ENCODE measurements at regions not wholly inside any gene's neighbourhood (a gene's known extent, or its start where the extent isn't known, plus 50 kb on each side); places are given as distances from the start of the nearest gene placed in this dataset.
"Not testable (repeated sequence)": the region's sequence is repeated elsewhere in the genome, so short reads cannot be mapped to it uniquely, and the experiment has no call there.

GRCh38 chr1:201644197-201644596 lies 105.3 kb downstream of the NAV1 start:
- Histone ChIP-seq H3K36me3 (no peaks in the 10 kb centered on the region), H3K4me1 (replicated peaks) (peaks cover 3% of the 10 kb centered on the region), H3K4me3 (no peak overlapping the region), H3K27me3 (replicated peaks; ENCODE audit: insufficient read depth) (no peaks in the 10 kb centered on the region), H3K27ac (no peak overlapping the region), H3K9me3 (no peaks in the 10 kb centered on the region)
- no peak for DNase-seq (ENCODE audit: low spot score)
- TF ChIP-seq POLR2AphosphoS5 (IDR thresholded peaks at IDR 0.05) (no peak), POLR2A (IDR thresholded peaks at IDR 0.05) (no peak), CTCF (IDR thresholded peaks at IDR 0.05) (no peak)
- intact Hi-C loops (cut with DNase I), result no loop called here
- 83% methylated on average over 2 of the region's 2 CpGs for WGBS

- DNase-seq (ENCODE audit: low spot score); H3K4me1 ChIP-seq (replicated peaks); H3K27me3 ChIP-seq (replicated peaks; ENCODE audit: insufficient read depth); H3K9me3 ChIP-seq; H3K36me3 ChIP-seq; H3K4me3 ChIP-seq; intact Hi-C loops (cut with DNase I); H3K27ac ChIP-seq: not testable (repeated sequence)
- WGBS, result 93% methylated on average over 4 of the region's 6 CpGs
Measured at GRCh38 chr1:201645000-201645399, 106.1 kb downstream of the NAV1 start.

GRCh38 chr1:201645956-201646355 lies 107.0 kb downstream of the NAV1 start:
- intact Hi-C loops (cut with DNase I), result no loop called here

GRCh38 chr1:201646411-201647022 lies 107.6 kb downstream of the NAV1 start:
- Histone ChIP-seq H3K36me3 (no peaks in the 10 kb centered on the region), H3K4me1 (replicated peaks) (peaks cover 7% of the 10 kb centered on the region), H3K27ac (no peak overlapping the region), H3K9me3 (no peaks in the 10 kb centered on the region), H3K4me3 (no peak overlapping the region), H3K27me3 (replicated peaks; ENCODE audit: insufficient read depth) (no peaks in the 10 kb centered on the region)
- intact Hi-C loops (cut with DNase I), result no loop called here
- DNase-seq (ENCODE audit: low spot score), result no peak
- TF ChIP-seq CTCF (IDR thresholded peaks at IDR 0.05), result no peak
- WGBS, result 85% methylated on average over 8 of the region's 8 CpGs

More at GRCh38 chr1:201645956-201646355, 107.0 kb downstream of the NAV1 start:
- Histone ChIP-seq H3K36me3 (no peaks in the 10 kb centered on the region), H3K9me3 (no peaks in the 10 kb centered on the region), H3K27ac (no peak overlapping the region), H3K4me1 (replicated peaks) (peaks cover 7% of the 10 kb centered on the region), H3K4me3 (no peak overlapping the region), H3K27me3 (replicated peaks; ENCODE audit: insufficient read depth) (no peaks in the 10 kb centered on the region)
- TF ChIP-seq POLR2AphosphoS5 (IDR thresholded peaks at IDR 0.05) (no peak), CTCF (IDR thresholded peaks at IDR 0.05) (no peak), POLR2A (IDR thresholded peaks at IDR 0.05) (no peak)
- WGBS, result 80% methylated on average over 3 of the region's 3 CpGs
- no peak for DNase-seq (ENCODE audit: low spot score)

GRCh38 chr1:201647094-201647493 lies 108.2 kb downstream of the NAV1 start:
- Histone ChIP-seq H3K9me3 (no peaks in the 10 kb centered on the region), H3K27ac (no peak overlapping the region), H3K4me3 (no peak overlapping the region), H3K36me3 (no peaks in the 10 kb centered on the region), H3K27me3 (replicated peaks; ENCODE audit: insufficient read depth) (no peaks in the 10 kb centered on the region), H3K4me1 (replicated peaks) (peaks cover 7% of the 10 kb centered on the region)
- no peak for DNase-seq (ENCODE audit: low spot score)
- intact Hi-C loops (cut with DNase I), result no loop called here
- no peak for TF ChIP-seq POLR2A (IDR thresholded peaks at IDR 0.05)
- TF ChIP-seq CTCF (IDR thresholded peaks at IDR 0.05), result no peak
- no peak for TF ChIP-seq POLR2AphosphoS5 (IDR thresholded peaks at IDR 0.05)
